Motor neuron (in vitro differentiated cells): ENCODE measurements at regions not wholly inside any gene's neighbourhood (a gene's known extent, or its start where the extent isn't known, plus 50 kb on each side); places are given as distances from the start of the nearest gene placed in this dataset.

Experiments
- ATAC-seq, 8 experiments: fragments of 200-7000 bp; cut with Tn5 transposase; replicated peaks in 6 of 8; 2 replicates each; pipeline ENCODE4 v1.8.0; 2021; ENCODE audit warnings: mild to moderate bottlenecking in 8 of 8, moderate library complexity in 8 of 8
- H3K27ac ChIP-seq, 2 donors: fragments of 250-450 bp; sonication (Bioruptor Pico); 2 replicates each; pipeline ENCODE4 v1.9.0; 2021; ENCODE audit warnings: antibody characterized with exemption in 2 of 2, mild to moderate bottlenecking in 2 of 2, moderate library complexity in 1 of 2
- H3K4me1 ChIP-seq, 2 donors: fragments of 250-450 bp; sonication (Bioruptor Pico); replicated peaks in 1 of 2; 2 replicates each; pipeline ENCODE4 v1.6.1; 2021; ENCODE audit warnings: antibody characterized with exemption in 2 of 2, mild to moderate bottlenecking in 2 of 2, moderate library complexity in 1 of 2
- H3K4me3 ChIP-seq, 5 donors: fragments of 250-450 bp; sonication (Bioruptor Pico); 2 replicates each; pipeline ENCODE4 v1.9.0; 2021; ENCODE audit warnings: antibody characterized with exemption in 5 of 5, mild to moderate bottlenecking in 5 of 5, moderate library complexity in 4 of 5
- WGBS, 10 experiments: fragments of 450-650 bp; shearing (Covaris generic); methylation state at CpG; one replicate each; pipeline ENCODE4 v1.0.0; 2022; 5-methylcytosine and 5-hydroxymethylcytosine counted together
- in situ Hi-C, 9 experiments: fragments of 400-800 bp; cut with MboI; loops; one replicate each; pipeline ENCODE4 v1.15.0; 2021; ENCODE audit warnings: low sequenced_read_pairs in 9 of 9, low pct_unique_long_range_greater_than_20kb in 2 of 9; ENCODE audit not compliant: unreplicated experiment in 9 of 9

- Histone ChIP-seq H3K27ac (no peak overlapping the region), H3K4me1 (no peaks in the 10 kb centered on the region), H3K4me3 (no peak overlapping the region)
- WGBS, 10 experiments = 0 to 100% (median 22%) methylated on average over 1 of the region's 1 CpG; no CpG with 5 or more reads in 4 of the 10 experiments
- ATAC-seq = no peak
- in situ Hi-C loops = no loop called here
Measured at GRCh38 chr21:24265987-24266386, 1341.3 kb downstream of the MRPL39 start.

GRCh38 chr21:24260751-24261150 is 1346.5 kb downstream of the MRPL39 start:
- H3K27ac ChIP-seq = no peak overlapping the region
- no peaks in the 10 kb centered on the region for H3K4me1 ChIP-seq
- in situ Hi-C loops = no loop called here
- WGBS, 10 experiments = 0 to 87% (median 34%) methylated on average over 1 to 3 of the region's 3 CpGs; no CpG with 5 or more reads in 4 of the 10 experiments
- no peak for ATAC-seq
- H3K4me3 ChIP-seq = no peak overlapping the region

- no peaks in the 10 kb centered on the region for H3K4me1 ChIP-seq
- in situ Hi-C loops = no loop called here
- 0 to 100% (median 93%) methylated on average over 1 of the region's 1 CpG; no CpG with 5 or more reads in 3 of the 10 experiments for WGBS, 10 experiments
- no peak for ATAC-seq
- no peak overlapping the region for H3K27ac ChIP-seq
- H3K4me3 ChIP-seq = no peak overlapping the region
Measured at GRCh38 chr21:24259241-24259640, 1348.0 kb downstream of the MRPL39 start.

GRCh38 chr21:24255591-24255990 is 1351.7 kb downstream of the MRPL39 start:
- in situ Hi-C loops = no loop called here
- H3K27ac ChIP-seq = no peak overlapping the region
- WGBS, 10 experiments = 14 to 100% (median 54%) methylated on average over 1 to 3 of the region's 3 CpGs
- no peaks in the 10 kb centered on the region for H3K4me1 ChIP-seq
- H3K4me3 ChIP-seq = no peak overlapping the region
- ATAC-seq = no peak

- in situ Hi-C loops = no loop called here
Measured at GRCh38 chr21:24225431-24225830, 1381.8 kb downstream of the MRPL39 start.

GRCh38 chr21:24224422-24224821 is 1382.9 kb downstream of the MRPL39 start:
- no peaks in the 10 kb centered on the region for H3K4me1 ChIP-seq
- H3K4me3 ChIP-seq = no peak overlapping the region
- 10 to 100% (median 77%) methylated on average over 1 to 4 of the region's 4 CpGs; no CpG with 5 or more reads in 2 of the 10 experiments for WGBS, 10 experiments
- no peak overlapping the region for H3K27ac ChIP-seq
- in situ Hi-C loops = no loop called here
- no peak for ATAC-seq

More at GRCh38 chr21:24225431-24225830, 1381.8 kb downstream of the MRPL39 start:
- 0 to 89% (median 17%) methylated on average over 1 of the region's 1 CpG; no CpG with 5 or more reads in 2 of the 10 experiments for WGBS, 10 experiments
- Histone ChIP-seq H3K4me3 (no peak overlapping the region), H3K4me1 (no peaks in the 10 kb centered on the region), H3K27ac (no peak overlapping the region)
- ATAC-seq = peak in 4 of 8 experiments; percentile 44 to 62 (median 53)

- in situ Hi-C loops = no loop called here
- H3K4me1 ChIP-seq = no peaks in the 10 kb centered on the region
- H3K4me3 ChIP-seq = no peak overlapping the region
- 17 to 83% (median 50%) methylated on average over 1 to 2 of the region's 2 CpGs; no CpG with 5 or more reads in 1 of the 10 experiments for WGBS, 10 experiments
- no peak overlapping the region for H3K27ac ChIP-seq
- ATAC-seq = no peak
Measured at GRCh38 chr21:24223624-24224023, 1383.7 kb downstream of the MRPL39 start.

GRCh38 chr21:24222676-24223075 is 1384.6 kb downstream of the MRPL39 start:
- Histone ChIP-seq H3K27ac (no peak overlapping the region), H3K4me1 (no peaks in the 10 kb centered on the region), H3K4me3 (no peak overlapping the region)
- ATAC-seq = no peak
- 0 to 94% (median 53%) methylated on average over 2 to 3 of the region's 3 CpGs; no CpG with 5 or more reads in 1 of the 10 experiments for WGBS, 10 experiments
- in situ Hi-C loops = no loop called here

GRCh38 chr21:24220446-24220845 is 1386.8 kb downstream of the MRPL39 start:
- WGBS, 10 experiments = 0 to 100% (median 44%) methylated on average over 1 to 2 of the region's 2 CpGs; no CpG with 5 or more reads in 2 of the 10 experiments
- in situ Hi-C loops = no loop called here
- Histone ChIP-seq H3K27ac (no peak overlapping the region), H3K4me3 (no peak overlapping the region), H3K4me1 (no peaks in the 10 kb centered on the region)
- no peak for ATAC-seq

GRCh38 chr21:24217151-24217550 is 1390.1 kb downstream of the MRPL39 start:
- no peak for ATAC-seq
- in situ Hi-C loops = no loop called here
- no peaks in the 10 kb centered on the region for H3K4me1 ChIP-seq
- no peak overlapping the region for H3K4me3 ChIP-seq
- no peak overlapping the region for H3K27ac ChIP-seq
- WGBS, 10 experiments = 11 to 86% (median 50%) methylated on average over 1 to 4 of the region's 4 CpGs

- no peak overlapping the region for H3K4me3 ChIP-seq
- no peak overlapping the region for H3K27ac ChIP-seq
- 8 to 89% (median 30%) methylated on average over 3 to 5 of the region's 5 CpGs; no CpG with 5 or more reads in 1 of the 10 experiments for WGBS, 10 experiments
- no peaks in the 10 kb centered on the region for H3K4me1 ChIP-seq
- ATAC-seq = no peak
- in situ Hi-C loops = no loop called here
Measured at GRCh38 chr21:24210130-24210529, 1397.2 kb downstream of the MRPL39 start.

- Histone ChIP-seq H3K4me1 (peaks cover 0 to 8% of the 10 kb centered on the region in 2 donors), H3K4me3 (no peak overlapping the region), H3K27ac (no peak overlapping the region)
- in situ Hi-C loops = no loop called here
- ATAC-seq = no peak
- WGBS, 10 experiments = 90 to 95% (median 91%) methylated on average over 2 to 14 of the region's 54 CpGs; no CpG with 5 or more reads in 6 of the 10 experiments
Measured at GRCh38 chr21:24208562-24209260, 1398.6 kb downstream of the MRPL39 start.

GRCh38 chr21:24205319-24205718 is 1402.0 kb downstream of the MRPL39 start:
- in situ Hi-C loops = no loop called here
- Histone ChIP-seq H3K4me3 (no peak overlapping the region), H3K27ac (no peak overlapping the region), H3K4me1 (peaks cover 0 to 8% of the 10 kb centered on the region in 2 donors)
- ATAC-seq = peak in 1 of 8 experiments; percentile 59
- WGBS, 10 experiments = 0 to 81% (median 29%) methylated on average over 1 to 2 of the region's 2 CpGs

- in situ Hi-C loops = no loop called here
- no peak overlapping the region for H3K4me3 ChIP-seq
- peak in 1 of 8 experiments; percentile 19 for ATAC-seq
- H3K27ac ChIP-seq = no peak overlapping the region
- 0 to 94% (median 28%) methylated on average over 1 to 6 of the region's 6 CpGs; no CpG with 5 or more reads in 2 of the 10 experiments for WGBS, 10 experiments
- H3K4me1 ChIP-seq = peaks cover 0 to 8% of the 10 kb centered on the region in 2 donors
Measured at GRCh38 chr21:24204641-24205040, 1402.6 kb downstream of the MRPL39 start.
